Endothelial cell of umbilical vein (primary cell): ENCODE measurements at regions not wholly inside any gene's neighbourhood (a gene's known extent, or its start where the extent isn't known, plus 50 kb on each side); places are given as distances from the start of the nearest gene placed in this dataset.

Source experiments
- BruUV-seq: library from RNA; stranded (reverse); fragments of 400-500 nt; replicated peaks from 2 replicates; lab custom pipeline; 2021; lab: Mats Ljungman, UMichigan
- CTCF ChIA-PET: fragments of 300-600, 350-600 bp; sonication (Branson Sonifier 250); formaldehyde crosslinking; loops from one replicate; lab custom pipeline; 2021; ENCODE audit warnings: antibody characterized with exemption, inconsistent platforms; lab: Charles Lee
- POLR2A ChIA-PET: fragments of 300-600, 350-600 bp; sonication (Branson Sonifier 250); formaldehyde crosslinking; loops from one replicate; lab custom pipeline; 2021; ENCODE audit warnings: antibody characterized with exemption, inconsistent platforms; lab: Charles Lee
- DNase-seq: peaks from one replicate; pipeline ENCODE4 v3.0.0-alpha.2; 2011; ENCODE audit warnings: low read depth, low spot score
- FAIRE-seq: peaks from 2 replicates; lab custom pipeline; 2011; peaks lifted over from hg19 to GRCh38; lab: Jason Lieb, UNC
- H2AFZ ChIP-seq: 2 replicates; pipeline ENCODE4 v1.6.0; 2012; ENCODE audit warnings: low read depth, low read length, control low read depth, inconsistent platforms
- H3K27ac ChIP-seq: 2 replicates; pipeline ENCODE4 v1.5.1; 2011; ENCODE audit warnings: low read depth, mild to moderate bottlenecking, control low read depth, low read length, moderate library complexity; ENCODE audit not compliant: insufficient read depth
- H3K27me3 ChIP-seq, 2 experiments: 2 replicates each; pipeline versions ENCODE4 v1.6.0 to v1.6.1; 2011; ENCODE audit warnings: low read length in 2 of 2, mixed read lengths in 1 of 2; ENCODE audit not compliant: control insufficient read depth in 2 of 2, insufficient read depth in 2 of 2
- H3K36me3 ChIP-seq, 2 experiments: 2 replicates in 1 of 2; 3 replicates in 1 of 2; pipeline ENCODE4 v1.5.1; 2011; ENCODE audit warnings: low read length in 2 of 2, mild to moderate bottlenecking in 1 of 2, moderate library complexity in 1 of 2; ENCODE audit not compliant: control insufficient read depth in 2 of 2, insufficient read depth in 2 of 2; ENCODE audit errors: extremely low read depth in 1 of 2
- H3K4me1 ChIP-seq: 3 replicates; pipeline ENCODE4 v1.5.1; 2011; ENCODE audit warnings: mild to moderate bottlenecking, low read length; ENCODE audit not compliant: control insufficient read depth, insufficient read depth; ENCODE audit errors: extremely low read depth
- H3K4me2 ChIP-seq: 2 replicates; pipeline ENCODE4 v1.6.1; 2011; ENCODE audit warnings: low read length, control low read depth, mixed read lengths; ENCODE audit not compliant: insufficient read depth
- H3K4me3 ChIP-seq, 3 experiments: fragments of 200-600 bp in 1 of 3; sonication (generic), shearing (Covaris generic) in 1 of 3; replicated peaks in 1 of 3; 2 replicates each; pipeline ENCODE4 v1.5.1; 2011 to 2016; ENCODE audit warnings: control low read depth in 3 of 3, low read length in 3 of 3, mild to moderate bottlenecking in 2 of 3, inconsistent platforms in 1 of 3, low read depth in 1 of 3, moderate library complexity in 1 of 3; ENCODE audit not compliant: insufficient read depth in 1 of 3
- H3K79me2 ChIP-seq: 2 replicates; pipeline ENCODE4 v1.6.0; 2012; ENCODE audit warnings: low read length, inconsistent platforms; ENCODE audit not compliant: control insufficient read depth, insufficient read depth
- H3K9ac ChIP-seq: replicated peaks from 2 replicates; pipeline ENCODE3; 2011; ENCODE audit warnings: low read length, control low read depth; ENCODE audit not compliant: insufficient read depth; ENCODE audit errors: extremely low read depth
- H3K9me1 ChIP-seq: replicated peaks from 3 replicates; pipeline ENCODE4 v1.6.0; 2011; ENCODE audit warnings: mild to moderate bottlenecking, low read length; ENCODE audit not compliant: control insufficient read depth, insufficient read depth; ENCODE audit errors: extremely low read depth
- H3K9me3 ChIP-seq: replicated peaks from 2 replicates; pipeline ENCODE4 v1.5.1; 2012; ENCODE audit warnings: low read length, inconsistent platforms; ENCODE audit not compliant: control insufficient read depth, insufficient read depth
- H4K20me1 ChIP-seq: replicated peaks from 2 replicates; pipeline ENCODE3; 2011; ENCODE audit warnings: mild to moderate bottlenecking, low read length; ENCODE audit not compliant: control insufficient read depth, insufficient read depth; ENCODE audit errors: extremely low read depth
- CTCF ChIP-seq, 2 donors: IDR thresholded peaks; 1 replicate in 1 of 2; 2 replicates in 1 of 2; pipeline ENCODE4 v1.5.1; 2011; ENCODE audit warnings: low read length in 2 of 2, mild to moderate bottlenecking in 2 of 2, moderate library complexity in 2 of 2, control low read depth in 1 of 2, inconsistent platforms in 1 of 2, low read depth in 1 of 2; ENCODE audit not compliant: insufficient read depth in 1 of 2; ENCODE audit errors: extremely low read depth in 1 of 2
- EZH2 ChIP-seq: IDR thresholded peaks from 2 replicates; pipeline ENCODE4 v1.6.1; 2012; ENCODE audit warnings: borderline replicate concordance, low read depth, mild to moderate bottlenecking, moderate library complexity, low read length, inconsistent platforms; ENCODE audit not compliant: severe bottlenecking
- FOS ChIP-seq: IDR thresholded peaks from 2 replicates; pipeline ENCODE4 v1.6.1; 2011; ENCODE audit warnings: mild to moderate bottlenecking, low read length, moderate library complexity, borderline replicate concordance; ENCODE audit not compliant: insufficient read depth
- GATA2 ChIP-seq: IDR thresholded peaks from 2 replicates; pipeline ENCODE4 v1.7.0; 2011; ENCODE audit warnings: low read depth, mild to moderate bottlenecking, moderate library complexity, mixed read lengths, low read length; ENCODE audit not compliant: insufficient read length, insufficient read depth
- JUN ChIP-seq: IDR thresholded peaks from 2 replicates; pipeline ENCODE4 v1.6.1; 2011; ENCODE audit warnings: borderline replicate concordance, low read depth; ENCODE audit not compliant: insufficient read length, insufficient read depth
- MAX ChIP-seq: IDR thresholded peaks from 2 replicates; pipeline ENCODE4 v1.6.1; 2011; ENCODE audit not compliant: insufficient read depth, insufficient read length
- MYC ChIP-seq: IDR thresholded peaks from one replicate; pipeline ENCODE4 v1.6.1; 2011; ENCODE audit warnings: mild to moderate bottlenecking, low read depth, low read length
- POLR2A ChIP-seq: IDR thresholded peaks from 2 replicates; pipeline ENCODE4 v1.6.1; 2012; ENCODE audit warnings: low read depth, mild to moderate bottlenecking, control low read depth, low read length
- POLR2AphosphoS5 ChIP-seq: IDR thresholded peaks from 2 replicates; pipeline ENCODE4 v1.6.1; 2012; ENCODE audit warnings: low read depth, mild to moderate bottlenecking, control low read depth, low read length, moderate library complexity; ENCODE audit not compliant: insufficient read depth
- dilution Hi-C: fragments of 300-500 bp; cut with MboI; formaldehyde crosslinking; loops from one replicate; pipeline ENCODE4 v1.15.0; 2019; ENCODE audit warnings: low sequenced_read_pairs; ENCODE audit not compliant: extremely low pct_ligation_motif_present
- intact Hi-C: fragments of 100-400 bp; cut with micrococcal nuclease; formaldehyde crosslinking; loops from one replicate; pipeline ENCODE4 v1.10.0; 2022

- Histone ChIP-seq H3K79me2 (no peaks in the 10 kb centered on the region), H3K4me1 (no peaks in the 10 kb centered on the region), H3K27ac (no peak overlapping the region), H2AFZ (no peak overlapping the region), H3K9me1 (no peaks in the 10 kb centered on the region), H3K9me3 (no peaks in the 10 kb centered on the region), H4K20me1 (no peaks in the 10 kb centered on the region), H3K27me3 (no peaks in the 10 kb centered on the region), H3K4me3 (no peak overlapping the region), H3K9ac (no peak overlapping the region), H3K36me3 (no peaks in the 10 kb centered on the region), H3K4me2 (no peak overlapping the region)
- dilution Hi-C loops (loop anchor here (25.0 kb wide), 1 partner anchor 139 kb away; no protein-coding TSS in a partner anchor), intact Hi-C loops (no loop called here)
- TF ChIP-seq POLR2AphosphoS5 (no peak), MAX (no peak)
- ChIA-PET CTCF (interaction anchor here (1.6 kb wide), 1 partner anchor 16 kb away, joined by 5 read pairs; no protein-coding TSS in a partner anchor), POLR2A (interaction anchor here (0.6 kb wide), 1 partner anchor 219 kb away, joined by 3 read pairs; no protein-coding TSS in a partner anchor)
- DNase-seq: no peak
- BruUV-seq: no TSS peak
- no peak for FAIRE-seq
These were observed 251.9 kb downstream of the SEC23A start for GRCh38 chr14:38851111-38851510.

GRCh38 chr14:38850664-38851063, 252.4 kb downstream of the SEC23A start:
- no peak for FAIRE-seq
- intact Hi-C loops (no loop called here), dilution Hi-C loops (loop anchor here (25.0 kb wide), 1 partner anchor 138 kb away; no protein-coding TSS in a partner anchor)
- no peaks in the 10 kb centered on the region for H3K9me3 ChIP-seq
- POLR2A ChIA-PET: interaction anchor here (0.6 kb wide), 1 partner anchor 219 kb away, joined by 3 read pairs; no protein-coding TSS in a partner anchor
- no peak overlapping the region for H3K9ac ChIP-seq
- no peak overlapping the region for H3K4me2 ChIP-seq
- no peaks in the 10 kb centered on the region for H3K9me1 ChIP-seq
- H3K27ac ChIP-seq: no peak overlapping the region
- CTCF ChIA-PET: interaction anchor here (1.6 kb wide), 1 partner anchor 17 kb away, joined by 5 read pairs; no protein-coding TSS in a partner anchor
- no peaks in the 10 kb centered on the region for H3K27me3 ChIP-seq
- no peak overlapping the region for H3K4me3 ChIP-seq
- BruUV-seq: no TSS peak
- no peaks in the 10 kb centered on the region for H3K4me1 ChIP-seq
- TF ChIP-seq POLR2A: no peak
- no peak for TF ChIP-seq CTCF (IDR thresholded peaks at IDR 0.05; ENCODE audit: extremely low read depth in 1 of 2, insufficient read depth in 1 of 2, low read depth in 1 of 2, low read length in 2 of 2)
- no peak for TF ChIP-seq FOS
- TF ChIP-seq JUN: no peak
- no peak for TF ChIP-seq MYC
- TF ChIP-seq GATA2: no peak
- no peak for TF ChIP-seq MAX
- TF ChIP-seq POLR2AphosphoS5: no peak
- TF ChIP-seq EZH2: no peak
- H3K79me2 ChIP-seq: no peaks in the 10 kb centered on the region
- no peak for DNase-seq
- no peaks in the 10 kb centered on the region for H3K36me3 ChIP-seq
- no peaks in the 10 kb centered on the region for H4K20me1 ChIP-seq
- no peak overlapping the region for H2AFZ ChIP-seq
